ENCODE measurements at regions not wholly inside any gene's neighbourhood (a gene's known extent, or its start where the extent isn't known, plus 50 kb on each side); places are given as distances from the start of the nearest gene placed in this dataset.

GRCh38 chr10:8998751-8999150, 944.3 kb downstream of the GATA3 start:
- no peak overlapping the region for H3K4me3 ChIP-seq (ENCODE audit: insufficient read depth, low read length, poor library complexity, severe bottlenecking)
- H3F3A ChIP-seq (ENCODE audit: insufficient read depth), result no peaks in the 10 kb centered on the region
- no peak overlapping the region for H3K9ac ChIP-seq (ENCODE audit: low read length)

GRCh38 chr10:9003122-9003521, 948.6 kb downstream of the GATA3 start:
- Histone ChIP-seq H3K9me3 (ENCODE audit: insufficient read depth, low read length) (no peaks in the 10 kb centered on the region), H3K36me3 (ENCODE audit: low read length) (no peaks in the 10 kb centered on the region), H3K4me3 (ENCODE audit: insufficient read depth, low read length, poor library complexity, severe bottlenecking) (no peak overlapping the region), H3K9me2 (replicated peaks; ENCODE audit: insufficient read depth, low read length) (no peaks in the 10 kb centered on the region), H4K20me1 (ENCODE audit: low read depth, low read length) (no peaks in the 10 kb centered on the region), H3K4me2 (ENCODE audit: low read depth, low read length, poor library complexity, severe bottlenecking) (no peak overlapping the region), H3F3A (ENCODE audit: insufficient read depth) (no peaks in the 10 kb centered on the region), H2AFZ (ENCODE audit: low read depth, low read length, severe bottlenecking) (no peak overlapping the region), H3K27ac (ENCODE audit: low read depth, low read length) (no peak overlapping the region), H3K9ac (ENCODE audit: low read length) (no peak overlapping the region), H3K27me3 (ENCODE audit: low read length) (no peaks in the 10 kb centered on the region), H3K79me2 (ENCODE audit: insufficient read depth, low read length) (no peaks in the 10 kb centered on the region)
- TF ChIP-seq EZH2phosphoT487 (conservative IDR thresholded peaks at IDR 0.05; ENCODE audit: low read length), result no peak
- no peak for TF ChIP-seq CTCF (IDR thresholded peaks at IDR 0.05; ENCODE audit: insufficient read depth, low read length, poor library complexity, severe bottlenecking)

More at GRCh38 chr10:8998751-8999150, 944.3 kb downstream of the GATA3 start:
- no peaks in the 10 kb centered on the region for H3K9me2 ChIP-seq (replicated peaks; ENCODE audit: insufficient read depth, low read length)
- H3K4me2 ChIP-seq (ENCODE audit: low read depth, low read length, poor library complexity, severe bottlenecking), result no peak overlapping the region
- no peaks in the 10 kb centered on the region for H3K27me3 ChIP-seq (ENCODE audit: low read length)
- H3K27ac ChIP-seq (ENCODE audit: low read depth, low read length), result no peak overlapping the region
- H2AFZ ChIP-seq (ENCODE audit: low read depth, low read length, severe bottlenecking), result no peak overlapping the region
- no peaks in the 10 kb centered on the region for H4K20me1 ChIP-seq (ENCODE audit: low read depth, low read length)
- H3K9me3 ChIP-seq (ENCODE audit: insufficient read depth, low read length), result no peaks in the 10 kb centered on the region
- H3K79me2 ChIP-seq (ENCODE audit: insufficient read depth, low read length), result no peaks in the 10 kb centered on the region
- no peak for TF ChIP-seq EZH2phosphoT487 (conservative IDR thresholded peaks at IDR 0.05; ENCODE audit: low read length)
- no peak for TF ChIP-seq CTCF (IDR thresholded peaks at IDR 0.05; ENCODE audit: insufficient read depth, low read length, poor library complexity, severe bottlenecking)
- no peaks in the 10 kb centered on the region for H3K36me3 ChIP-seq (ENCODE audit: low read length)

GRCh38 chr10:9004736-9005135, 950.2 kb downstream of the GATA3 start:
- no peaks in the 10 kb centered on the region for H3K36me3 ChIP-seq (ENCODE audit: low read length)
- no peak overlapping the region for H3K4me2 ChIP-seq (ENCODE audit: low read depth, low read length, poor library complexity, severe bottlenecking)
- no peaks in the 10 kb centered on the region for H3F3A ChIP-seq (ENCODE audit: insufficient read depth)
- no peak overlapping the region for H3K27ac ChIP-seq (ENCODE audit: low read depth, low read length)
- TF ChIP-seq EZH2phosphoT487 (conservative IDR thresholded peaks at IDR 0.05; ENCODE audit: low read length), result no peak
- TF ChIP-seq CTCF (IDR thresholded peaks at IDR 0.05; ENCODE audit: insufficient read depth, low read length, poor library complexity, severe bottlenecking), result no peak
- H3K4me3 ChIP-seq (ENCODE audit: insufficient read depth, low read length, poor library complexity, severe bottlenecking), result no peak overlapping the region
- no peaks in the 10 kb centered on the region for H3K9me2 ChIP-seq (replicated peaks; ENCODE audit: insufficient read depth, low read length)
- H3K27me3 ChIP-seq (ENCODE audit: low read length), result no peaks in the 10 kb centered on the region
- no peaks in the 10 kb centered on the region for H3K79me2 ChIP-seq (ENCODE audit: insufficient read depth, low read length)
- H2AFZ ChIP-seq (ENCODE audit: low read depth, low read length, severe bottlenecking), result no peak overlapping the region
- H4K20me1 ChIP-seq (ENCODE audit: low read depth, low read length), result no peaks in the 10 kb centered on the region
- H3K9me3 ChIP-seq (ENCODE audit: insufficient read depth, low read length), result no peaks in the 10 kb centered on the region
- no peak overlapping the region for H3K9ac ChIP-seq (ENCODE audit: low read length)
